ENCODE measurements at regions not wholly inside any gene's neighbourhood (a gene's known extent, or its start where the extent isn't known, plus 50 kb on each side); places are given as distances from the start of the nearest gene placed in this dataset.

GRCh38 chr21:15433091-15433490, 296.7 kb upstream of the USP25 start:
- Histone ChIP-seq H4K91ac (ENCODE audit: insufficient read length, low read depth, low read length) (no peak overlapping the region), H2BK5ac (ENCODE audit: insufficient read length, low read length) (no peak overlapping the region)

More at GRCh38 chr21:15433091-15433490, 296.7 kb upstream of the USP25 start:
- no peaks in the 10 kb centered on the region for H3K27me3 Mint-ChIP-seq (ENCODE audit: low read depth)
- H3K4me2 ChIP-seq (ENCODE audit: insufficient read depth, insufficient read length, low read length) = no peak overlapping the region
- no peaks in the 10 kb centered on the region for H3K23me2 ChIP-seq (ENCODE audit: insufficient read length, low read depth, low read length, poor library complexity, severe bottlenecking)
- H3K4ac ChIP-seq (ENCODE audit: low read depth, low read length) = no peak overlapping the region
- H3K9me3 Mint-ChIP-seq = peaks cover 8 to 13% of the 10 kb centered on the region in 2 experiments; a peak in 4 of 5 replicates
- no peak overlapping the region for H2AFZ ChIP-seq (ENCODE audit: low read length)
- H3K79me2 ChIP-seq (ENCODE audit: insufficient read depth, low read length) = no peaks in the 10 kb centered on the region
- H2BK120ac ChIP-seq (ENCODE audit: low read depth, low read length, poor library complexity, severe bottlenecking) = no peak overlapping the region
- no peaks in the 10 kb centered on the region for H3K4me1 ChIP-seq (ENCODE audit: insufficient read depth, low read length)
- H2AK5ac ChIP-seq (ENCODE audit: insufficient read length, low read length) = no peak overlapping the region
- peaks cover 13% of the 10 kb centered on the region in 2 experiments for H3K4me1 Mint-ChIP-seq
- no peak overlapping the region for H3K4me3 Mint-ChIP-seq
- H4K5ac ChIP-seq (ENCODE audit: insufficient read length, low read depth, low read length) = no peak overlapping the region
- H2BK15ac ChIP-seq (ENCODE audit: low read depth, low read length) = no peak overlapping the region
- H4K20me1 ChIP-seq (ENCODE audit: control insufficient read depth, insufficient read depth, insufficient read length) = no peaks in the 10 kb centered on the region
- H3K14ac ChIP-seq (ENCODE audit: insufficient read depth, low read length) = no peak overlapping the region
- H3T11ph ChIP-seq (ENCODE audit: low read length) = no peak overlapping the region
- no peaks in the 10 kb centered on the region for H3K79me1 ChIP-seq (ENCODE audit: insufficient read depth, low read depth, low read length, poor library complexity, severe bottlenecking)
- no peak for DNase-seq
- no peaks in the 10 kb centered on the region for H3K9me3 ChIP-seq (ENCODE audit: control insufficient read depth, low read depth, low read length)
- no peak overlapping the region for H3K56ac ChIP-seq (ENCODE audit: insufficient read length, low read depth, low read length)
- H2BK12ac ChIP-seq (ENCODE audit: insufficient read length, low read depth, low read length) = no peak overlapping the region
- no peak overlapping the region for H3K27ac Mint-ChIP-seq
- H3K27ac ChIP-seq (ENCODE audit: insufficient read length, low read depth, low read length) = no peak overlapping the region
- TF ChIP-seq, protein P1, sequence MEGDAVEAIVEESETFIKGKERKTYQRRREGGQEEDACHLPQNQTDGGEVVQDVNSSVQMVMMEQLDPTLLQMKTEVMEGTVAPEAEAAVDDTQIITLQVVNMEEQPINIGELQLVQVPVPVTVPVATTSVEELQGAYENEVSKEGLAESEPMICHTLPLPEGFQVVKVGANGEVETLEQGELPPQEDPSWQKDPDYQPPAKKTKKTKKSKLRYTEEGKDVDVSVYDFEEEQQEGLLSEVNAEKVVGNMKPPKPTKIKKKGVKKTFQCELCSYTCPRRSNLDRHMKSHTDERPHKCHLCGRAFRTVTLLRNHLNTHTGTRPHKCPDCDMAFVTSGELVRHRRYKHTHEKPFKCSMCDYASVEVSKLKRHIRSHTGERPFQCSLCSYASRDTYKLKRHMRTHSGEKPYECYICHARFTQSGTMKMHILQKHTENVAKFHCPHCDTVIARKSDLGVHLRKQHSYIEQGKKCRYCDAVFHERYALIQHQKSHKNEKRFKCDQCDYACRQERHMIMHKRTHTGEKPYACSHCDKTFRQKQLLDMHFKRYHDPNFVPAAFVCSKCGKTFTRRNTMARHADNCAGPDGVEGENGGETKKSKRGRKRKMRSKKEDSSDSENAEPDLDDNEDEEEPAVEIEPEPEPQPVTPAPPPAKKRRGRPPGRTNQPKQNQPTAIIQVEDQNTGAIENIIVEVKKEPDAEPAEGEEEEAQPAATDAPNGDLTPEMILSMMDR (conservative IDR thresholded peaks at IDR 0.05) = no peak
- H2BK20ac ChIP-seq (ENCODE audit: low read depth, low read length, poor library complexity, severe bottlenecking) = no peak overlapping the region
- WGBS (ENCODE audit: extremely low coverage, insufficient read length, low lambda C conversion rate) = no CpG with 5 or more reads among the region's 4 CpGs
- H3K9ac ChIP-seq (ENCODE audit: extremely low read depth, insufficient read length, low read length) = no peak overlapping the region
- H3K23ac ChIP-seq (ENCODE audit: insufficient read length, low read depth, low read length) = no peak overlapping the region
- peaks cover 0 to 8% (median 2%) of the 10 kb centered on the region in 3 experiments; a peak in 6 of 7 replicates for H3K36me3 Mint-ChIP-seq (ENCODE audit: insufficient read depth in 1 of 3, low read depth in 3 of 3)
- H4K8ac ChIP-seq (replicated peaks; ENCODE audit: insufficient read length, low read depth, low read length) = no peak overlapping the region
- H3K18ac ChIP-seq (ENCODE audit: insufficient read length, low read depth, low read length) = no peak overlapping the region
- H3K27me3 ChIP-seq (ENCODE audit: insufficient read depth, low read length) = no peaks in the 10 kb centered on the region
